BE2C (cell line): ENCODE measurements at regions not wholly inside any gene's neighbourhood (a gene's known extent, or its start where the extent isn't known, plus 50 kb on each side); places are given as distances from the start of the nearest gene placed in this dataset.
"Not testable (repeated sequence)": the region's sequence is repeated elsewhere in the genome, so short reads cannot be mapped to it uniquely, and the experiment has no call there.

Source experiments
- DNase-seq: peaks from one replicate; pipeline ENCODE4 v3.0.0-alpha.2; 2020
- H3K27me3 ChIP-seq: fragments of 250-450 bp; sonication (Bioruptor Pico); 2 replicates; pipeline ENCODE4 v1.5.1; 2020; ENCODE audit warnings: mild to moderate bottlenecking
- H3K36me3 ChIP-seq: fragments of 250-450 bp; sonication (Bioruptor Pico); 2 replicates; pipeline ENCODE4 v1.5.1; 2020; ENCODE audit warnings: mild to moderate bottlenecking
- H3K4me1 ChIP-seq: fragments of 250-450 bp; sonication (Bioruptor Pico); 2 replicates; pipeline ENCODE4 v1.5.1; 2020
- H3K4me3 ChIP-seq: 2 replicates; pipeline ENCODE4 v1.5.1; 2011; ENCODE audit warnings: low read depth, low read length
- H3K9me3 ChIP-seq: fragments of 250-450 bp; sonication (Bioruptor Pico); 2 replicates; pipeline ENCODE4 v1.5.1; 2020
- TF ChIP-seq, protein P1 (sequence below): IDR thresholded peaks from 2 replicates; pipeline ENCODE4 v1.5.1; 2012; ENCODE audit warnings: mild to moderate bottlenecking, low read depth, low read length

DNA sequence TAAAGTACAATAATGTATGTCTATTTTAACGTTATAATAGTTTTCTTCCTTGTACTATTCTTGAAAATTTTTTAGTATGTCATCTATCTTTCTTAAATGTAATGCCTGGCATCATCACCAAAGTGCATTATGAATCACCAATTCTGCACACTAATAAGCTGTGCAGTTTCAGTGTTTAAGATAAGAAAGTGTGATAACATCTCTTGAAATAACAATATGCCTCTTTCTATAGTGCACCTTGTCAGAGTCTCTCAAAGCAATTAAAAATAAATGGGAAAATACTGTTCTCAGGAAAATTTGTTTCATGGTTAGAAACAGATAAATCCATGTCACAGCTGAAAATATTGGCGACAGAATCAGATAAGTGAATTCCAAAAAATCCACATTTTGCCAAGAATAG, 457.4 kb upstream of the PCDH10 start:
- no peak overlapping the region for H3K4me3 ChIP-seq
- no peaks in the 10 kb centered on the region for H3K27me3 ChIP-seq
- H3K9me3 ChIP-seq: no peaks in the 10 kb centered on the region
- peaks cover 5% of the 10 kb centered on the region for H3K4me1 ChIP-seq
- no peaks in the 10 kb centered on the region for H3K36me3 ChIP-seq
- TF ChIP-seq, protein P1, sequence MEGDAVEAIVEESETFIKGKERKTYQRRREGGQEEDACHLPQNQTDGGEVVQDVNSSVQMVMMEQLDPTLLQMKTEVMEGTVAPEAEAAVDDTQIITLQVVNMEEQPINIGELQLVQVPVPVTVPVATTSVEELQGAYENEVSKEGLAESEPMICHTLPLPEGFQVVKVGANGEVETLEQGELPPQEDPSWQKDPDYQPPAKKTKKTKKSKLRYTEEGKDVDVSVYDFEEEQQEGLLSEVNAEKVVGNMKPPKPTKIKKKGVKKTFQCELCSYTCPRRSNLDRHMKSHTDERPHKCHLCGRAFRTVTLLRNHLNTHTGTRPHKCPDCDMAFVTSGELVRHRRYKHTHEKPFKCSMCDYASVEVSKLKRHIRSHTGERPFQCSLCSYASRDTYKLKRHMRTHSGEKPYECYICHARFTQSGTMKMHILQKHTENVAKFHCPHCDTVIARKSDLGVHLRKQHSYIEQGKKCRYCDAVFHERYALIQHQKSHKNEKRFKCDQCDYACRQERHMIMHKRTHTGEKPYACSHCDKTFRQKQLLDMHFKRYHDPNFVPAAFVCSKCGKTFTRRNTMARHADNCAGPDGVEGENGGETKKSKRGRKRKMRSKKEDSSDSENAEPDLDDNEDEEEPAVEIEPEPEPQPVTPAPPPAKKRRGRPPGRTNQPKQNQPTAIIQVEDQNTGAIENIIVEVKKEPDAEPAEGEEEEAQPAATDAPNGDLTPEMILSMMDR: no peak
- DNase-seq: no peak

DNA sequence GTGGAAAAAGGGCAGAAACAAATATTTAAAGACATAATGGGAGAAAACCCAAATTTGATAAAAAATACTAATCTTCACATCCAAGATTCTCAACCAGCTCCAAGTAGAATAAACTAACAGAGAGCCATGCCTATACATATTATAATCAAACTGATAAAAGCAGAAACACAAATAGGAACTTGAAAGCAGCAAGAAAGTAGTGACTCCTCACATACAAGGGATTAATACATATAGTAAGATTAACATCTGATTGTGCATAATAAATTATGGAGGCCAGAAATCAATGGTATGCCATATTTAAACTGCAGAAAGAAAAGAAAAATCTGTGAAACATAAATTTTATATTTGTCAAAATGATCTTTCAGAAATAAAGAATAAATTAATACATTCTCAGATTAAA, 454.3 kb upstream of the PCDH10 start:
- Histone ChIP-seq H3K27me3 (no peaks in the 10 kb centered on the region), H3K36me3 (no peaks in the 10 kb centered on the region), H3K4me1 (peaks cover 5% of the 10 kb centered on the region), H3K4me3 (no peak overlapping the region), H3K9me3 (no peaks in the 10 kb centered on the region)
- DNase-seq: no peak
- TF ChIP-seq, protein P1: no peak

DNA sequence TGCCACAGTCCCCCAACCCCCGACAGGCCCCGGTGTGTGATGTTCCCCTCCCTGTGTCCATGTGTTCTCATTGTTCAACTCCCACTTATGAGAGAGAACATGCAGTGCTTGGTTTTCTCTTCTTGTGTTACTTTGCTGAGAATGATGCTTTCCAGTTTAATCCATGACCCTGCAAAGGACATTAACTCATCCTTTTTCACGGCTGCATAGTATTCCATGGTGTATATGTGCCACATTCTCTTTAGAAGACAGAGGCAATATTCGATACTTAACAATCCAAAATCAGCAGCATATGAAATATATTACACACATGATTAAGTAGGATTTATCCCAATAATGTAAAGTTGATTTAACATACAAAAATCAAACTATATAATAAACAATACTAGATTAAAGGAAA, 451.6 kb upstream of the PCDH10 start:
- H3K9me3 ChIP-seq, H3K36me3 ChIP-seq, H3K4me1 ChIP-seq, DNase-seq, H3K27me3 ChIP-seq, H3K4me3 ChIP-seq: not testable (repeated sequence)

DNA sequence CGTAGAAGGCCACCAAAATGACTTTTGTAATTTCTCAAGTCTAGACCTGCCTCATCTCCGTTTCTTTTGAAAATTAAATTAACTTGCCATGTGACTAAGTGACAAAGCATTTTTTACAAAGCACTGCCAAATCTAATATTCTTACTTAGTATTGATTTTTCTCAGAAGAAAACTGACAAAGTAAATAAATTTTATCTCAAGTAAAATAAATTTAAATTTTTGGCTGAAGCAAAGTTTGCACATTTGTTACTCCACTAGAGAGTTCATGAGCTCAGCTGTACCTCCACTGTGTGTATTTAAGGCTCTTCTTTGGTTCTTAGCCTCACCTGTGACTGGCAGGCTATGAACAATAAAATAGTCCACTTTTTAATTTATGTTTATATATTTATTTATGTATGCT, 441.1 kb upstream of the PCDH10 start:
- H3K9me3 ChIP-seq: no peaks in the 10 kb centered on the region
- H3K4me3 ChIP-seq: no peak overlapping the region
- DNase-seq: no peak
- no peaks in the 10 kb centered on the region for H3K36me3 ChIP-seq
- no peaks in the 10 kb centered on the region for H3K4me1 ChIP-seq
- H3K27me3 ChIP-seq: no peaks in the 10 kb centered on the region
- TF ChIP-seq, protein P1: no peak

DNA sequence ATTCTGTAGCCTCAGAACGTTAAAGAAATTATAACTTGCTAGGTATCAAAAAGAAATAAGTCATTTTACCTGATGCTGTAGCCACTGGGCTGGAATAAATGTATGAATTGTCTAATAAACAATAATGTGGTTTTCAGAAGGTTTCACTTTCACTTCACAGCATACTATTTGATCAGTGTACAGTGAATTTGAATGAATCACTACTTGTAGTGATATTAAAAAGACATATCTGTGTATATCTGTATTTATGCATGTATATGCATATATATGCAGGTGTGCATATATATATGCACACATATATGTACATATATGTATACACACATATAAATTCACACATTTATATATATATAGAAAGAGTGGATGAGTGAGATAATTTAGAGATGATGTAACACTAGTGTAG, 440.0 kb upstream of the PCDH10 start:
- Histone ChIP-seq H3K36me3 (no peaks in the 10 kb centered on the region), H3K27me3 (no peaks in the 10 kb centered on the region), H3K4me1 (no peaks in the 10 kb centered on the region), H3K9me3 (no peaks in the 10 kb centered on the region), H3K4me3 (no peak overlapping the region)
- DNase-seq: no peak
- TF ChIP-seq, protein P1: no peak

DNA sequence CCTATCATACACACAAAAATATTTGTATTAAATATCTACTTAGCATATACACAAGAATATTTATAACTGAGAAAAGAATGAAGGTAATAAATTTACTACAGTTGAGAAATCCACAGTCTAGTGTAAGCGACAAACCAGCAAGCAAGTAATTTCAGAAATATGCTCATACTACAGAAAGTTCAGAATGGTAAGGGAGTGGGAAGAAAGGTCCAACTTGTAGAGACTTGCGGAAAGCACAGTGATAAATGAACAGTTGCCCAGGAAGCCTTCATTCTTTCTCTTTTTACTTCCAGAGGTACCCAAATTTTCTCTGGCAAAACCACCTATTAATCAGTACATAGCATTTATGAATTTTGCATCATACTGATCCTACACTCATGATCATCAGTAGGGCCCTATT, 438.1 kb upstream of the PCDH10 start:
- TF ChIP-seq, protein P1: no peak
- no peaks in the 10 kb centered on the region for H3K9me3 ChIP-seq
- no peak for DNase-seq
- no peaks in the 10 kb centered on the region for H3K27me3 ChIP-seq
- no peak overlapping the region for H3K4me3 ChIP-seq
- H3K36me3 ChIP-seq: no peaks in the 10 kb centered on the region
- no peaks in the 10 kb centered on the region for H3K4me1 ChIP-seq

DNA sequence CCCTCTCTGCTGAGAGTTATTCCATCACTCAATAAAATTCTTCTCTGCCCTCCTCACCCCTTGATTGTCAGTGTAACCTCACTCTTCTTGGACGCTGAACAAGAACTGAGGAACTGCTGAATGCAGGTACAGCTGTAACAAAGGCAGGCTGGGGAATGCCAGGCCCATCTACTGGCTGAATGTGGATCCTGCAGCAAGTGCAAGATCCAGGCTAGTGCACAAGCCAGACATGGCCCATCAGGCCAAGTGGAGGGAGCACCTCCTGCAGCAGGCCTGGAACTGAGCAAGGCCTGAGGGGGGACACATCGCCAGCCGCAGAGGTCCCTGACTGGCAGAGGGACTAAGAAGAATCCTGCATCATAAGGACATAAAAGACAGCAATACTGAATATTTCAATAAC, 411.8 kb upstream of the PCDH10 start:
- peaks cover 15% of the 10 kb centered on the region for H3K4me1 ChIP-seq
- TF ChIP-seq, protein P1: peak; percentile 65
- DNase-seq: peak; percentile 53
- H3K4me3 ChIP-seq: no peak overlapping the region
- no peaks in the 10 kb centered on the region for H3K36me3 ChIP-seq
- H3K27me3 ChIP-seq: no peaks in the 10 kb centered on the region
- H3K9me3 ChIP-seq: no peaks in the 10 kb centered on the region
